H1 (cell line): ENCODE measurements at regions not wholly inside any gene's neighbourhood (a gene's known extent, or its start where the extent isn't known, plus 50 kb on each side); places are given as distances from the start of the nearest gene placed in this dataset.

Experiments used
- CTCF ChIA-PET: fragments of 300-600 bp; sonication (Branson Sonifier 250); formaldehyde crosslinking; loops from one replicate; lab custom pipeline; 2021; ENCODE audit not compliant: partially characterized antibody; lab: Charles Lee
- POLR2A ChIA-PET: fragments of 300-600 bp; sonication (Branson Sonifier 250); formaldehyde crosslinking; loops from one replicate; lab custom pipeline; 2021; ENCODE audit warnings: inconsistent platforms; ENCODE audit not compliant: partially characterized antibody; lab: Charles Lee
- DNase-seq, 2 experiments: peaks; one replicate each; pipeline versions ENCODE4 v3.0.0 to v3.0.0-alpha.2; 2010 to 2022; ENCODE audit warnings: low spot score in 2 of 2, low read depth in 1 of 2, mixed read lengths in 1 of 2
- FAIRE-seq: peaks from 2 replicates; lab custom pipeline; 2011; peaks lifted over from hg19 to GRCh38; lab: Jason Lieb, UNC
- H2AFZ ChIP-seq: 2 replicates; pipeline ENCODE4 v1.8.1; 2012; ENCODE audit warnings: low read length, inconsistent platforms
- H2AK5ac ChIP-seq: 2 replicates; pipeline ENCODE4 v1.6.1; 2013; ENCODE audit warnings: low read depth, low read length
- H2BK120ac ChIP-seq: replicated peaks from 2 replicates; pipeline ENCODE3; 2013; ENCODE audit warnings: low read depth, low read length, inconsistent platforms
- H2BK12ac ChIP-seq: 2 replicates; pipeline ENCODE4 v1.6.1; 2013; ENCODE audit warnings: low read depth, low read length
- H2BK15ac ChIP-seq: 2 replicates; pipeline ENCODE4 v1.6.1; 2013; ENCODE audit warnings: low read length
- H2BK20ac ChIP-seq: 2 replicates; pipeline ENCODE4 v1.6.1; 2013; ENCODE audit warnings: low read length
- H2BK5ac ChIP-seq: 2 replicates; pipeline ENCODE4 v1.6.1; 2013; ENCODE audit warnings: low read depth, low read length
- H3K14ac ChIP-seq: 2 replicates; pipeline ENCODE4 v1.6.1; 2013; ENCODE audit warnings: inconsistent platforms; ENCODE audit not compliant: insufficient read length
- H3K18ac ChIP-seq: 2 replicates; pipeline ENCODE4 v1.6.1; 2013; ENCODE audit warnings: low read length; ENCODE audit errors: extremely low read depth
- H3K23ac ChIP-seq: 2 replicates; pipeline ENCODE4 v1.6.1; 2013; ENCODE audit warnings: inconsistent platforms; ENCODE audit not compliant: insufficient read length
- H3K23me2 ChIP-seq: 2 replicates; pipeline ENCODE4 v1.6.1; 2013; ENCODE audit warnings: low read depth, low read length
- H3K27ac ChIP-seq: 2 replicates; pipeline ENCODE4 v1.6.1; 2011; ENCODE audit warnings: low read depth, low read length, inconsistent platforms
- H3K27me3 ChIP-seq, 4 experiments: replicated peaks in 1 of 4; 1 replicate in 1 of 4; 2 replicates in 3 of 4; pipeline versions ENCODE4 v1.6.1 to v1.8.1; 2011 to 2013; ENCODE audit warnings: low read length in 3 of 4, mild to moderate bottlenecking in 3 of 4, inconsistent platforms in 2 of 4, mixed read lengths in 2 of 4, moderate library complexity in 1 of 4; ENCODE audit not compliant: control insufficient read depth in 3 of 4, insufficient read depth in 3 of 4; ENCODE audit errors: extremely low read depth in 1 of 4
- H3K36me3 ChIP-seq, 4 experiments: 2 replicates each; pipeline versions ENCODE4 v1.6.1 to v1.8.1; 2011 to 2013; ENCODE audit warnings: mild to moderate bottlenecking in 4 of 4, low read length in 3 of 4, moderate library complexity in 2 of 4, control low read depth in 1 of 4, inconsistent platforms in 1 of 4; ENCODE audit not compliant: insufficient read depth in 4 of 4, control insufficient read depth in 2 of 4
- H3K4ac ChIP-seq: replicated peaks from 2 replicates; pipeline ENCODE3; 2013; ENCODE audit warnings: low read length, low read depth, mixed read lengths, inconsistent platforms; ENCODE audit not compliant: insufficient read length
- H3K4me1 ChIP-seq, 4 experiments: replicated peaks in 1 of 4; 1 replicate in 1 of 4; 2 replicates in 3 of 4; pipeline versions ENCODE4 v1.6.1 to v1.8.1; 2011 to 2013; ENCODE audit warnings: low read length in 3 of 4, inconsistent platforms in 2 of 4, mixed read lengths in 1 of 4; ENCODE audit not compliant: insufficient read depth in 4 of 4, control insufficient read depth in 3 of 4
- H3K4me2 ChIP-seq, 2 experiments: 2 replicates each; pipeline versions ENCODE4 v1.6.1 to v1.8.1; 2011 to 2013; ENCODE audit warnings: low read depth in 2 of 2, low read length in 2 of 2, control low read depth in 1 of 2, inconsistent platforms in 1 of 2, mild to moderate bottlenecking in 1 of 2; ENCODE audit not compliant: insufficient read depth in 1 of 2
- H3K4me3 ChIP-seq, 4 experiments: fragments of 200-600, 300-600 bp in 1 of 4; sonication (generic), shearing (Covaris generic), sonication (Bioruptor Twin) in 1 of 4; 2 replicates each; pipeline versions ENCODE4 v1.5.1 to v1.8.1; 2011 to 2016; ENCODE audit warnings: low read length in 4 of 4, low read depth in 3 of 4, control low read depth in 2 of 4, inconsistent platforms in 2 of 4, mild to moderate bottlenecking in 2 of 4, mixed read lengths in 1 of 4, moderate library complexity in 1 of 4; ENCODE audit not compliant: insufficient read depth in 2 of 4; ENCODE audit errors: extremely low read depth in 1 of 4
- H3K56ac ChIP-seq: replicated peaks from 2 replicates; pipeline ENCODE3; 2013; ENCODE audit warnings: low read depth, mild to moderate bottlenecking, mixed read lengths, low read length, inconsistent platforms; ENCODE audit not compliant: insufficient read length
- H3K79me1 ChIP-seq: 2 replicates; pipeline ENCODE4 v1.6.1; 2013; ENCODE audit warnings: low read depth, low read length, control low read depth
- H3K79me2 ChIP-seq, 2 experiments: 2 replicates each; pipeline versions ENCODE4 v1.6.1 to v1.8.1; 2012 to 2013; ENCODE audit warnings: low read length in 2 of 2, mild to moderate bottlenecking in 2 of 2, inconsistent platforms in 1 of 2; ENCODE audit not compliant: insufficient read depth in 2 of 2, control insufficient read depth in 1 of 2
- H3K9ac ChIP-seq, 4 experiments: replicated peaks in 1 of 4; 1 replicate in 1 of 4; 2 replicates in 3 of 4; pipeline versions ENCODE4 v1.6.1 to v1.8.1; 2011 to 2013; ENCODE audit warnings: low read depth in 3 of 4, low read length in 3 of 4, control low read depth in 2 of 4, mild to moderate bottlenecking in 2 of 4, moderate library complexity in 2 of 4, inconsistent platforms in 1 of 4; ENCODE audit errors: extremely low read depth in 1 of 4
- H3K9me3 ChIP-seq, 2 experiments: 2 replicates each; pipeline versions ENCODE4 v1.6.1 to v1.8.1; 2012 to 2013; ENCODE audit warnings: mild to moderate bottlenecking in 2 of 2, moderate library complexity in 2 of 2, control low read depth in 1 of 2, inconsistent platforms in 1 of 2, low read depth in 1 of 2, low read length in 1 of 2, mixed read lengths in 1 of 2; ENCODE audit not compliant: insufficient read depth in 2 of 2
- H4K20me1 ChIP-seq, 2 experiments: replicated peaks in 1 of 2; 2 replicates each; pipeline versions ENCODE3 to v1.8.1; 2011 to 2013; ENCODE audit warnings: inconsistent platforms in 2 of 2, low read length in 2 of 2, mild to moderate bottlenecking in 1 of 2; ENCODE audit not compliant: insufficient read depth in 2 of 2, control insufficient read depth in 1 of 2
- H4K5ac ChIP-seq: 2 replicates; pipeline ENCODE4 v1.6.1; 2013; ENCODE audit warnings: low read length, low read depth, mixed read lengths, inconsistent platforms; ENCODE audit not compliant: insufficient read length
- H4K8ac ChIP-seq: 2 replicates; pipeline ENCODE4 v1.8.0; 2013; ENCODE audit warnings: mild to moderate bottlenecking, moderate library complexity, low read length, inconsistent platforms; ENCODE audit not compliant: insufficient read depth; ENCODE audit errors: extremely low read depth
- H4K91ac ChIP-seq: replicated peaks from 2 replicates; pipeline ENCODE3; 2013; ENCODE audit warnings: low read length, mixed read lengths, inconsistent platforms; ENCODE audit not compliant: insufficient read length
- ATF2 ChIP-seq: IDR thresholded peaks from 2 replicates; pipeline ENCODE4 v1.6.1; 2012; ENCODE audit warnings: low read length, inconsistent platforms
- BRCA1 ChIP-seq: IDR thresholded peaks from 2 replicates; pipeline ENCODE4 v1.6.1; 2012; ENCODE audit warnings: low read depth, low read length, improper control_type of control experiment
- CBX8 ChIP-seq: fragments of 300-800, 300-1000 bp; sonication (generic); IDR thresholded peaks from 2 replicates; pipeline ENCODE4 v1.7.1; 2016; ENCODE audit warnings: low read depth, low read length, borderline replicate concordance
- CTBP2 ChIP-seq: IDR thresholded peaks from 2 replicates; pipeline ENCODE4 v1.7.0; 2011; ENCODE audit warnings: borderline replicate concordance, mild to moderate bottlenecking, moderate library complexity, mixed read lengths, low read length; ENCODE audit not compliant: insufficient read depth, insufficient read length
- GABPA ChIP-seq: IDR thresholded peaks from 2 replicates; pipeline ENCODE4 v1.6.1; 2011; ENCODE audit warnings: mild to moderate bottlenecking, low read length, moderate library complexity, borderline replicate concordance; ENCODE audit not compliant: insufficient read depth
- MAX ChIP-seq: IDR thresholded peaks from 2 replicates; pipeline ENCODE4 v1.6.1; 2012; ENCODE audit warnings: inconsistent platforms
- PHF8 ChIP-seq: fragments of 200-600 bp; sonication (generic); conservative IDR thresholded peaks from 2 replicates; pipeline ENCODE4 v1.7.1; 2012; ENCODE audit warnings: low read depth, mild to moderate bottlenecking, inconsistent platforms, low read length, moderate library complexity
- RBBP5 ChIP-seq: IDR thresholded peaks from 2 replicates; pipeline ENCODE4 v1.7.1; 2012; ENCODE audit warnings: low read depth, mild to moderate bottlenecking, inconsistent platforms, low read length, moderate library complexity, borderline replicate concordance
- SRF ChIP-seq: IDR thresholded peaks from 2 replicates; pipeline ENCODE4 v1.6.1; 2011; ENCODE audit warnings: mild to moderate bottlenecking, low read depth, low read length, moderate library complexity
- TAF1 ChIP-seq: IDR thresholded peaks from 2 replicates; pipeline ENCODE4 v1.6.1; 2011; ENCODE audit warnings: mild to moderate bottlenecking, low read depth, low read length
- USF2 ChIP-seq: IDR thresholded peaks from 2 replicates; pipeline ENCODE4 v1.6.1; 2011; ENCODE audit warnings: low read length, improper control_type of control experiment
- WGBS, 2 experiments: shearing (Covaris generic) in 1 of 2; methylation state at CpG; one replicate each; pipeline versions ENCODE4 v1.1.6 to v1.1.7; 2013 to 2015; ENCODE audit warnings: low lambda C conversion rate in 2 of 2, mixed read lengths in 2 of 2, inconsistent platforms in 1 of 2, low coverage in 1 of 2, missing lambda C conversion rate in 1 of 2; ENCODE audit not compliant: insufficient replicate concordance in 2 of 2, insufficient coverage in 1 of 2, insufficient read length in 1 of 2; ENCODE audit errors: extremely low coverage in 1 of 2, missing lambda C conversion rate in 1 of 2; 5-methylcytosine and 5-hydroxymethylcytosine counted together

- Histone ChIP-seq H2AFZ (no peak overlapping the region), H2AK5ac (no peak overlapping the region), H3K4me1 (peaks cover 0 to 2% (median 0%) of the 10 kb centered on the region in 4 experiments; a peak in 1 of 7 replicates), H4K20me1 (no peaks in the 10 kb centered on the region), H3K79me2 (no peaks in the 10 kb centered on the region), H2BK15ac (no peak overlapping the region), H3K9me3 (no peaks in the 10 kb centered on the region), H3K23me2 (no peaks in the 10 kb centered on the region), H4K91ac (no peak overlapping the region), H3K23ac (no peak overlapping the region), H3K14ac (no peak overlapping the region), H3K27ac (no peak overlapping the region), H3K9ac (no peak overlapping the region), H3K79me1 (no peaks in the 10 kb centered on the region), H2BK120ac (no peak overlapping the region), H4K5ac (no peak overlapping the region), H3K27me3 (peaks cover 0 to 1% (median 0%) of the 10 kb centered on the region in 4 experiments; a peak in 1 of 7 replicates), H3K4me2 (no peak overlapping the region), H2BK12ac (no peak overlapping the region), H3K4ac (no peak overlapping the region), H3K4me3 (no peak overlapping the region), H3K18ac (no peak overlapping the region), H4K8ac (no peak overlapping the region), H2BK5ac (no peak overlapping the region), H3K36me3 (no peaks in the 10 kb centered on the region), H3K56ac (no peak overlapping the region), H2BK20ac (no peak overlapping the region)
- no peak for DNase-seq
- FAIRE-seq: peak; percentile 32
- WGBS, 2 experiments: 88% methylated on average over 5 of the region's 5 CpGs; no CpG with 5 or more reads in 1 of the 2 experiments
- ChIA-PET CTCF (interaction anchor here (1.2 kb wide), 1 partner anchor 34 kb away, joined by 4 read pairs; no protein-coding TSS in a partner anchor), POLR2A (no interaction called here)
- TF ChIP-seq SRF (no peak), GABPA (no peak), RBBP5 (no peak), ATF2 (no peak), TAF1 (no peak), CTBP2 (no peak), USF2 (no peak), BRCA1 (no peak), PHF8 (no peak), CBX8 (no peak), MAX (no peak)
Observed at GRCh38 chr3:73813291-73813690, 188.6 kb upstream of the PDZRN3 start.
